H9 (cell line): ENCODE measurements at regions not wholly inside any gene's neighbourhood (a gene's known extent, or its start where the extent isn't known, plus 50 kb on each side); places are given as distances from the start of the nearest gene placed in this dataset.

Experiments
- DNase-seq: peaks from one replicate; pipeline ENCODE4 v3.0.0-alpha.2; 2017
- H2AFZ ChIP-seq: one replicate; pipeline ENCODE4 v1.6.1; 2013; ENCODE audit warnings: mild to moderate bottlenecking, low read length, control low read depth, moderate library complexity
- H2AK5ac ChIP-seq: 2 replicates; pipeline ENCODE4 v1.6.1; 2013; ENCODE audit warnings: low read length, control low read depth, mixed read lengths; ENCODE audit not compliant: insufficient read length
- H2BK120ac ChIP-seq: one replicate; pipeline ENCODE4 v1.6.1; 2013; ENCODE audit warnings: low read depth, mild to moderate bottlenecking, low read length, control low read depth, inconsistent platforms; ENCODE audit not compliant: poor library complexity, severe bottlenecking
- H2BK12ac ChIP-seq: 2 replicates; pipeline ENCODE4 v1.6.1; 2013; ENCODE audit warnings: low read length, control low read depth, mixed read lengths, low read depth; ENCODE audit not compliant: insufficient read length
- H2BK15ac ChIP-seq: 2 replicates; pipeline ENCODE4 v1.6.1; 2013; ENCODE audit warnings: low read depth, low read length, control low read depth
- H2BK20ac ChIP-seq: one replicate; pipeline ENCODE4 v1.6.1; 2013; ENCODE audit warnings: low read depth, mild to moderate bottlenecking, low read length, control low read depth, inconsistent platforms; ENCODE audit not compliant: poor library complexity, severe bottlenecking
- H2BK5ac ChIP-seq: 2 replicates; pipeline ENCODE4 v1.6.1; 2013; ENCODE audit warnings: low read length, control low read depth, mixed read lengths; ENCODE audit not compliant: insufficient read length
- H3K14ac ChIP-seq: 2 replicates; pipeline ENCODE4 v1.6.1; 2013; ENCODE audit warnings: low read length, control low read depth; ENCODE audit not compliant: insufficient read depth
- H3K18ac ChIP-seq: 2 replicates; pipeline ENCODE4 v1.6.1; 2013; ENCODE audit warnings: low read depth, mild to moderate bottlenecking, mixed read lengths, low read length, control low read depth; ENCODE audit not compliant: insufficient read length
- H3K23ac ChIP-seq: 2 replicates; pipeline ENCODE4 v1.6.1; 2013; ENCODE audit warnings: low read length, control low read depth, mixed read lengths, low read depth; ENCODE audit not compliant: insufficient read length
- H3K23me2 ChIP-seq: 2 replicates; pipeline ENCODE4 v1.6.1; 2013; ENCODE audit warnings: low read depth, mild to moderate bottlenecking, mixed read lengths, low read length, control low read depth; ENCODE audit not compliant: insufficient read length, poor library complexity, severe bottlenecking
- H3K27ac ChIP-seq: 2 replicates; pipeline ENCODE4 v1.5.1; 2013; ENCODE audit warnings: low read length, control low read depth, mixed read lengths, low read depth; ENCODE audit not compliant: insufficient read length
- H3K27me3 ChIP-seq: 2 replicates; pipeline ENCODE4 v1.6.1; 2013; ENCODE audit warnings: low read length, control low read depth, inconsistent platforms; ENCODE audit not compliant: insufficient read depth
- H3K4ac ChIP-seq: 2 replicates; pipeline ENCODE4 v1.6.1; 2013; ENCODE audit warnings: low read depth, mild to moderate bottlenecking, control low read depth, inconsistent platforms, low read length, moderate library complexity
- H3K4me1 ChIP-seq: 2 replicates; pipeline ENCODE4 v1.6.1; 2013; ENCODE audit warnings: low read length, control low read depth, inconsistent platforms; ENCODE audit not compliant: insufficient read depth
- H3K4me2 ChIP-seq: 2 replicates; pipeline ENCODE4 v1.6.1; 2013; ENCODE audit warnings: low read length, control low read depth, mixed read lengths; ENCODE audit not compliant: insufficient read length, insufficient read depth
- H3K56ac ChIP-seq: 2 replicates; pipeline ENCODE4 v1.6.1; 2013; ENCODE audit warnings: low read depth, mild to moderate bottlenecking, mixed read lengths, low read length, control low read depth; ENCODE audit not compliant: insufficient read length
- H3K79me1 ChIP-seq: 2 replicates; pipeline ENCODE4 v1.6.1; 2013; ENCODE audit warnings: low read depth, mild to moderate bottlenecking, moderate library complexity, low read length, control low read depth, inconsistent platforms; ENCODE audit not compliant: insufficient read depth, poor library complexity, severe bottlenecking
- H3K79me2 ChIP-seq: 2 replicates; pipeline ENCODE4 v1.6.1; 2013; ENCODE audit warnings: low read length, control low read depth, inconsistent platforms; ENCODE audit not compliant: insufficient read depth
- H3K9ac ChIP-seq: 2 replicates; pipeline ENCODE4 v1.6.1; 2013; ENCODE audit warnings: low read length, control low read depth, mixed read lengths; ENCODE audit not compliant: insufficient read length; ENCODE audit errors: extremely low read depth
- H3K9me3 ChIP-seq: one replicate; pipeline ENCODE4 v1.6.1; 2013; ENCODE audit warnings: low read depth, low read length, inconsistent platforms; ENCODE audit not compliant: control insufficient read depth
- H3T11ph ChIP-seq: one replicate; pipeline ENCODE4 v1.6.1; 2013; ENCODE audit warnings: mild to moderate bottlenecking, low read length, control low read depth, inconsistent platforms
- H4K20me1 ChIP-seq: one replicate; pipeline ENCODE4 v1.6.1; 2013; ENCODE audit not compliant: control insufficient read depth, insufficient read length, insufficient read depth
- H4K5ac ChIP-seq: 2 replicates; pipeline ENCODE4 v1.6.1; 2013; ENCODE audit warnings: low read depth, mild to moderate bottlenecking, mixed read lengths, low read length, control low read depth; ENCODE audit not compliant: insufficient read length
- H4K8ac ChIP-seq: replicated peaks from 2 replicates; pipeline ENCODE4 v1.6.1; 2013; ENCODE audit warnings: low read length, control low read depth, mixed read lengths, low read depth; ENCODE audit not compliant: insufficient read length
- H4K91ac ChIP-seq: 2 replicates; pipeline ENCODE4 v1.6.1; 2013; ENCODE audit warnings: low read depth, mild to moderate bottlenecking, moderate library complexity, mixed read lengths, low read length, control low read depth; ENCODE audit not compliant: insufficient read length
- H3K27ac Mint-ChIP-seq, 3 experiments: 2 replicates in 2 of 3; 3 replicates in 1 of 3; pipeline ENCODE4 v1.8.0; 2020 to 2021; ENCODE audit warnings: mixed read lengths in 3 of 3, mild to moderate bottlenecking in 1 of 3, moderate library complexity in 1 of 3
- H3K27me3 Mint-ChIP-seq: 2 replicates; pipeline ENCODE4 v1.8.0; 2021; ENCODE audit warnings: low read depth, mild to moderate bottlenecking, moderate library complexity, mixed read lengths
- H3K36me3 Mint-ChIP-seq, 3 experiments: 2 replicates in 2 of 3; 3 replicates in 1 of 3; pipeline ENCODE4 v1.8.0; 2020 to 2021; ENCODE audit warnings: low read depth in 3 of 3, mixed read lengths in 3 of 3; ENCODE audit not compliant: insufficient read depth in 1 of 3
- H3K4me1 Mint-ChIP-seq, 2 experiments: 2 replicates each; pipeline ENCODE4 v1.8.0; 2020; ENCODE audit warnings: mixed read lengths in 2 of 2
- H3K4me3 Mint-ChIP-seq, 2 experiments: 2 replicates in 1 of 2; 3 replicates in 1 of 2; pipeline ENCODE4 v1.8.0; 2020 to 2021; ENCODE audit warnings: mild to moderate bottlenecking in 2 of 2, mixed read lengths in 2 of 2, moderate library complexity in 1 of 2
- H3K9me3 Mint-ChIP-seq, 2 experiments: 2 replicates in 1 of 2; 3 replicates in 1 of 2; pipeline ENCODE4 v1.8.0; 2020; ENCODE audit warnings: mild to moderate bottlenecking in 2 of 2, mixed read lengths in 2 of 2, moderate library complexity in 1 of 2
- WGBS: extraction: QIAGEN DNeasy Blood & Tissue Kit; methylation state at CpG from one replicate; pipeline ENCODE4 v1.1.7; 2013; ENCODE audit warnings: missing lambda C conversion rate, low lambda C conversion rate, mixed read lengths; ENCODE audit not compliant: insufficient read length; ENCODE audit errors: extremely low coverage; 5-methylcytosine and 5-hydroxymethylcytosine counted together
- TF ChIP-seq, protein P1 (sequence below): fragments of 200-600 bp; sonication (generic); conservative IDR thresholded peaks from 3 replicates; pipeline ENCODE4 v1.8.0; 2021; ENCODE audit warnings: antibody characterized with exemption, mild to moderate bottlenecking

DNA sequence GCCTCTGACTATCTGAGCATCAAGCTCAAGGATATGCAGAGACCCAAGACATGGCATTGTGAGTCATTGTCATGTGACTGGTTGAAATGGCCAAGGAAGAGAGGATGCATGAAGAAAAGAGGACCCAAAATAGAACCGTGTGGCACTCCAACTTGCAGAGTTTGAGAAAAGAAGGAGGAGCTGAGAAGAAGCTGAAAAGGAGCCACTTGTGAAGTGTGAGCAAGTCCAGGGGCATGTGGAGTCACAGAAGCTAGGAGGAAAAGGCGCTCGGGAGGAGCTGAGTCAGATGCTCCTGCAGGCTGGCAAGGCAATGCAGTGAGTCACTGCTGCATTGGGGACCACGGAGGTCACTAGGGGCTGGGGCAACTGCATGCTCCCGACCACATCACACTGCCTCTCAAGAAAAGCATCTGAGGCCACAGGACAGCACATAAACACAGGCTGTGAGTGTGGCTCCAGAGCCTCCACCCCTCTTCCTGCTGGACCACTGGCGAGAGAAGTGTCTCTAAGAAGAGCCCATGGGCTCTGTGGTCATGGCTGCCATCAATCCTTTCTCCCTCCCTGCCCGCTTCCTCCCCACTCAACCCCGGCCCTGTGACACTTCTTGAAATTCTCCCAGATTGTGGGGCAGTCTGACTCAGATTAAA lies 197.6 kb downstream of the DRD1 start:
- Histone ChIP-seq H2AFZ (no peak overlapping the region), H3K9ac (no peak overlapping the region), H3K4ac (no peak overlapping the region), H4K20me1 (no peaks in the 10 kb centered on the region), H2BK12ac (no peak overlapping the region), H3K27ac (no peak overlapping the region), H3K56ac (no peak overlapping the region), H3K9me3 (no peaks in the 10 kb centered on the region), H2AK5ac (no peak overlapping the region), H3K27me3 (no peaks in the 10 kb centered on the region), H3T11ph (no peak overlapping the region), H2BK5ac (no peak overlapping the region), H3K4me1 (no peaks in the 10 kb centered on the region), H2BK20ac (no peak overlapping the region), H4K8ac (no peak overlapping the region), H3K79me2 (no peaks in the 10 kb centered on the region), H3K23me2 (no peaks in the 10 kb centered on the region), H2BK120ac (no peak overlapping the region), H3K18ac (no peak overlapping the region), H2BK15ac (no peak overlapping the region), H4K91ac (no peak overlapping the region), H3K4me2 (no peak overlapping the region), H3K79me1 (no peaks in the 10 kb centered on the region), H3K23ac (no peak overlapping the region), H4K5ac (no peak overlapping the region), H3K14ac (no peak overlapping the region)
- Mint-ChIP-seq H3K4me3 (no peak overlapping the region), H3K36me3 (no peaks in the 10 kb centered on the region), H3K4me1 (no peaks in the 10 kb centered on the region), H3K27me3 (peaks cover 3% of the 10 kb centered on the region), H3K27ac (peak overlapping the region in 1 of 3 experiments; percentile 9; a peak in 1 of 7 replicates), H3K9me3 (no peaks in the 10 kb centered on the region)
- TF ChIP-seq, protein P1, sequence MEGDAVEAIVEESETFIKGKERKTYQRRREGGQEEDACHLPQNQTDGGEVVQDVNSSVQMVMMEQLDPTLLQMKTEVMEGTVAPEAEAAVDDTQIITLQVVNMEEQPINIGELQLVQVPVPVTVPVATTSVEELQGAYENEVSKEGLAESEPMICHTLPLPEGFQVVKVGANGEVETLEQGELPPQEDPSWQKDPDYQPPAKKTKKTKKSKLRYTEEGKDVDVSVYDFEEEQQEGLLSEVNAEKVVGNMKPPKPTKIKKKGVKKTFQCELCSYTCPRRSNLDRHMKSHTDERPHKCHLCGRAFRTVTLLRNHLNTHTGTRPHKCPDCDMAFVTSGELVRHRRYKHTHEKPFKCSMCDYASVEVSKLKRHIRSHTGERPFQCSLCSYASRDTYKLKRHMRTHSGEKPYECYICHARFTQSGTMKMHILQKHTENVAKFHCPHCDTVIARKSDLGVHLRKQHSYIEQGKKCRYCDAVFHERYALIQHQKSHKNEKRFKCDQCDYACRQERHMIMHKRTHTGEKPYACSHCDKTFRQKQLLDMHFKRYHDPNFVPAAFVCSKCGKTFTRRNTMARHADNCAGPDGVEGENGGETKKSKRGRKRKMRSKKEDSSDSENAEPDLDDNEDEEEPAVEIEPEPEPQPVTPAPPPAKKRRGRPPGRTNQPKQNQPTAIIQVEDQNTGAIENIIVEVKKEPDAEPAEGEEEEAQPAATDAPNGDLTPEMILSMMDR: no peak
- WGBS: no CpG with 5 or more reads among the region's 8 CpGs
- no peak for DNase-seq
